Muscle of back (tissue), 3 donors: ENCODE measurements at regions not wholly inside any gene's neighbourhood (a gene's known extent, or its start where the extent isn't known, plus 50 kb on each side); places are given as distances from the start of the nearest gene placed in this dataset.
A peak's percentile ranks its signal among the peaks of the same experiment; 100 is the strongest.

Experiments
- DNase-seq, 3 donors: peaks; one replicate each; pipeline versions ENCODE4 v3.0.0 to v3.0.0-alpha.2; 2013

DNA sequence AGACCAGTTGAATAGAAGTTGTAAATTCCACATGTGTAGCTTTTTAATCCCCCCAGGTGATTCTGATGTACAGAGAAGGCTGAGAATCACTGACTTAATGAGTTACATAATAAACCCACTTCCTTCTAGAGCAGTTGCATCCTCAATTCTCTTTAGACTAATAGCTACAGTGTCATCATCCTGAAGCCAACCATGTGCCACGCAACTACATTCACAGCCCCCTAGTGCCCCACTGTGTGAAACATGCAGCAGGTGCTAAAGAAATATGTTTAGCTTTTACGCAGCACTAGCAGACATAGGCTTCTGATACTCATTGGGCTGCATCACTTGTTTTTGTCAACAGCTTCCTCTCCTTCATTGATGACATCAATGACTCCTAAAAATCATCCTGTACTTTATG lies 1168.3 kb downstream of the BCL11B start:
- DNase-seq, result no peak

DNA sequence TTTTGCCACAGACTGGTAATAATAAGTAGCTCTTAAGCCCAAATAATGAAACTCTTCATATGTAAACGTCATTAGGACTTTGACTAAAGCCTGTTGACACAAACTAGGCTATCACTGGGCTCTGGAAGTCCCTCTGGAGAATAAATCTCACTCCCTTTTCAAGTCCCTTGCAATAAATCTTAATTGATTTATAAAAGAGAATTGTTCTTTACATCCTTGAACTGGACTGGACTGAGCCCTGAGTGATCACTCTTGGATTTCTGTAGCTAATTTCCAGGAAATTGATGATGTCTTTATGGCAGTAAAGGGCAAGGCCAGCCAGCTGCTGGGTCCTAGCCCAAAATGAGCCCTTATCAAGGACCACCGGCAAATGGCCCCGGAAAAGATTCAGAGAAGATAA lies 1162.7 kb downstream of the BCL11B start:
- no peak for DNase-seq

- DNase-seq, result no peak
Measured at GRCh38 chr14:98112194-98112780, 1159.7 kb downstream of the BCL11B start.

DNA sequence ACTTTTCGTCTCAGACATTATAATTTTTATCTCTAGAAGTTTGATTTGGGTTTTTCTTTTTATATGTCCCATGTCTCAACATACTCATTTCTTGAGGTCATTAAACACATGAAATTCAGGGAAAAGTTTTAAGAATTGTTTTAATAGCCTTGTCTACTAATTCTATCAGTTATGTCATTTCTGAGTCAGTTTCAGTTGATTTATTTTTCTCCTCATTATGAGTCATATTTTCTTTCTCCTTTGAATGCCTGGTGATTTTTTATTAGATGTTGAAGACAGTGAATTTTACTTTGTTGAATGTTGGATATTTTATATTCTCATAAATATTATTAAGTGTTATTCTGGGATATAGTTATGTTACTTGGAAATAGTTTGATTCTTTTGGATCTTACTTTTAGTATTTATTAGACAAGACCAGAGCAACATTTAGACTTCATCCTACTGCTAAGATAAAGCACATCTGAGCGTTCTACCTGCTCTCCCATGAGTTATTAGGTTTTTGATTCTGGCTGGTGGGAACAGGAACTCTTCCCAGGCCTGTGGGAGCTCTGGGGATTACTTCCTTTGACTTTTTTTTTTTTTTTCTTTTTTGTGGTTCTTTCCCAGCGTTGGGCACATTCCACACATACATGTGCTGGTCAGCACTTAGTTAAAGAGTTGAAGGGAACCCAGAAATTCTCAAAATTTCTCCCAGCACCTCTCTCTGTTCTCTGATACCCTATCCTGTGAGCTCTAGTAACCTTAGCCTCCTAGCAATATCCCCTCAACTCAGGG lies 1157.7 kb downstream of the BCL11B start:
- DNase-seq, result peak in 1 of 3 donors; percentile 38

GRCh38 chr14:98114946-98115345 lies 1157.1 kb downstream of the BCL11B start:
- no peak for DNase-seq

DNA sequence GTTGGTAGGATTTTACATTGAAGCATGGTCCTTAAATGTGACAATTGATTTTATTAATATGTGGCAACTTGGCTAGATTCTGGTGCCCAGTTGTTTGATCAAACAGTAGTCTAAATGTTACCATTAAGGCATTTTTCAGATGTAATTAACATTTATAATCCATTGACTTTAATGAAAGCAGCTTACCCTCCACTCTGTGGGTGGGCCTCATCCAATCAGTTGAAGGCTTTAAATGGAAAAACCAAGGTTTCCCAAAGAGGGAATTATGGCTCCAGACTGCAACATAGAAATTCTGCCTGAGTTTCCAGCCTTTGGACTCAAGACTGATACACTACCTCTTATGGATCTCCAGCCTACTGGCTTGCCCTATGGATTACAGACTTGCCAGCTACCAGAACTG lies 1153.2 kb downstream of the BCL11B start:
- DNase-seq, result no peak

GRCh38 chr14:98119739-98120138 lies 1152.3 kb downstream of the BCL11B start:
- DNase-seq, result no peak

DNA sequence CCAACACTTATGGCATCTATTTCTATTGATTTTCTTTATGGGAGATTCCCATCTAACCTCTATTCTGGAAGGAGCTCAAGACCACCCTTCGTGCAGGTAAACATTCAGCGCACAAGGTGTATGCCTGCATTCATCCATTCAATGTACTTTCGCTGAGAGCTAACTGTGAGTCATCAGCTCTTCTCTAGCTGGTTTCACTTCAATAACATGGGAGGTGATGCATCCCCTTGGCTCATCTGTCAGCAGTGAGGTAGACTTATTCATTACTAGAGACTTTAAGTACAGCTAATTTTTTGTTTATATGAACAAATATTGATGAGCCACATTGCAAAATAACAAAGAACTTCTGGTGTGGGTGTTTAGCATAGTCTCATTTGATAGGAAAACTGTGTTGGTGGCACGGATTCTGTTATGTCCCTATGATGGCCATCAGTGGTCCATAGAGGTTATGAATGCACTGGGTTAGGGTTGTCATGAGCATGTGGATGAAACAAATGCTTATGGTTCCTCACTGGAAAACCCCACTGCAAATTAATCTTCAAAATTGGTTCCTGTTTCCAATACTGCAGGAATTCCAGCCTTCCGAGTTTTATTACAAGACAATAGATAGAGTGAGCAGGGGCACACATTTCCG lies 1151.0 kb downstream of the BCL11B start:
- no peak for DNase-seq

DNA sequence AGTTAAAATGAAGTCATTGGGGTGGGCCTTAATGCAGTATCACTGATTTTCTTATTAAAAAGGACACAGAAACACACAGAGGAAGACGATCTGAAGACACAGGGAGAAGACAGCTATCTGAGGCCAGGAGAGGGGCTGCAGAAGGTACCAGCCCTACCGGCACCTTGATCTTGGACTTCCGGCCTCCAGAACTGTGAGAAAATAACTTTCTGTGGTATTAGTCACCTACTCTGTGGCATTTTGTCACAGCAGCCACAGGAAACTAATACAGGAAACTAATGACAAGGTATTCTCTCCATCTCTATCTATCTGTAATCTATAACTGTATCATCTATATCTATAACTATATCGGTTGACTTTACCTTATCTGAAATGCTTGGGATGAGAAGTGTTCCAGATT lies 1149.5 kb downstream of the BCL11B start:
- DNase-seq, result no peak

GRCh38 chr14:98130691-98131090 lies 1141.3 kb downstream of the BCL11B start:
- peak in 1 of 3 donors; percentile 43 for DNase-seq

- DNase-seq, result no peak
Measured at GRCh38 chr14:98131406-98131805, 1140.6 kb downstream of the BCL11B start.

GRCh38 chr14:98133806-98134205 lies 1138.2 kb downstream of the BCL11B start:
- no peak for DNase-seq

- DNase-seq, result no peak
Measured at GRCh38 chr14:98136012-98136789, 1135.8 kb downstream of the BCL11B start.

DNA sequence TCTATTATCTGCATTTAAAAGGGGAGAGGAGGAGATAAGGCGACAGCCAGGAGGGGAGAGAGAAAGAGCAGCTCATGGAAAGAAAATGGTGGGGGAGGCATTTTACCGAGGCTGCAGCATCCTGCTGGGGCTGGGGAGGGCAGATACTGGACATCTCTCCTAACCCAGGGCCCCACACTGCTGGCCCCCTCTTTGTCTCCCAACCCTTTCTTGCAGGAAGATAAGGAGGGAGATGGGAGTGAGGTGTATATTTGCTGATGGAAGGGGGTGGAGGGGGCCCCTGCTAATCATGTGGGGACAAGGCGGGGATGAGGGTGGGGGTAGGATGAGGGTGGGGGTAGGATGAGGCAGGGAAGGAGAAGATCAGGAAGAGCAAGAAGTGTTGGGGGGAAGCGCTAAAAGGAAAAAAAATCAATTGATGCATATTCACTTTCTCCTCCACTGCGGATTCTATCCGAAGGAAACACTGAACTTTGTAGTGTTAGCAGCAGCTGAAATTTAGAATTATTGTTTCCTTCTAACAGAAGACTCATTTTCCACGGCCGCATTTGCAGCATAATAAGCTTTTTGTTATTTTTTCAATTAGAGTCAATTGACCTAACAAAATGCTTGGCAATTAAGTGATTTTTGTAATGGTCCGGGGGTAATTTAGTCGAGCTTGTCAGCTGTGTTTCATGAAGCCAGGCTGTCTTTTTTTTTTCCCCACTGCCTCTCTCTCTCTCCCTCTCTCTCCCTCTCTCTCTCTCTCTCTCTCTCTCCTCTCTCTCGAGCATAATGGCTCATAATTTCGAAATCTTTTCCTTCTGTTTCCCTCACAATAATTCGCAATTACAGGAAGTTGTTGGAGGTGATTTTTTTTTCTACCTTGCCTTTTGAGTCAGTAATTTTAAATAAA lies 1134.6 kb downstream of the BCL11B start:
- DNase-seq, result peak in 1 of 3 donors; percentile 17

DNA sequence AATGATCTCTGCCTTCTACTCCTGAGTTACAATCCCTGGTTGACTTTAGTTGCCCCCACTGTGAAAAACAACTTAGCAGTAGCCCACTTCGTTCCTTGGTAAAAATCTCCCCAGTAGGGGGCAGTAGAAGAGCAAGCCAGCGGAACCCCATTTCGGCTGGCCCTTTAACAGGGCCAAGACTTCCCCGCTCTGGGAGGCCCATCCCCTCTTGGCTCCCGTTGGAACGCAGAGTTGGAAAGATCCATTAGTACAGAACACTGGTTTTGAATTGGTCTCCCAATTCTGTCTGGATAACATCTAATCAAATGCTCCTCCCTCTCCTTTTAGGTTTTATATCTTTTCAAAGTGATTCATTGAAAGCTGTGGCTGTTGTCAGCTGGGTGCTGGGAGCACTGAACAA lies 1133.3 kb downstream of the BCL11B start:
- DNase-seq, result peak in 2 of 3 donors; percentile 19 to 21

- DNase-seq, result no peak
Measured at GRCh38 chr14:98140862-98141530, 1131.0 kb downstream of the BCL11B start.

DNA sequence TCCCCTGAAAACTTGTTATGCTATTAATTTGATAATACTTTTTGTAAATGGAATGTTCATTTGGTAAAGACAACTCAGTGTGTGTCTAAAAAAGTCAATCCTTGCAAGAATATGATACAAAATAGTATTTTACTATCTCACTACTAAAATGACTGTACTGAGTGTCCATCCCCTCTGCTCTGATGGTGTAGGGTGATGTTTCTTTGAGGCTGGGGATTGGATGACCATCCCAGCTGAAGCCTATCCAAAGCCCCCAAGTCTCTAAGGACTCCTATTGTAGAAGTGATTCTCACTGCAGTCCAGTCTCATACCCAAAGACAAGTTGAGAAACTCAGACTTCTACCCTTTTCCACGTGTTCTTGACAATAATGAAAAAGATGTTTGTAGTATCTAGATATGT lies 1128.4 kb downstream of the BCL11B start:
- no peak for DNase-seq

DNA sequence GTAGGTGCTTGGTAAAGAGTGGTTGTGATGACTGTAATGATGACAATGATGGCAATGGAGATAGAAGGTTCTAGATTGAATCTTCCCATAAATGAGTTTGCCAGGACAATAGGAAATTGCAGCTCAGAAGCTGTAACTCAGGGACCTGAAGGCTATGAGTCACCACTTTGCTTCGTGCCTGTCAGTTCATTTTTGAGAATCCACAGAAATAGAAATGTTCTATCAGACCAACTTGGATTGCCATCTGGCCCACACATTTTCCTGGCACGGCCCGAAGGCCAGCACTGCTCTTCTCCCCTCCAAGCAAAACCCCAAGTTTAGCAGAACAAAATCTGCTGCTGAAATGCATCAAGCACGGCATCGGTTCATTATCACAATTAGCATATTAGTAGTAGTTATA lies 1127.0 kb downstream of the BCL11B start:
- peak in 2 of 3 donors; percentile 18 to 49 for DNase-seq

- DNase-seq, result no peak
Measured at GRCh38 chr14:98146416-98146815, 1125.6 kb downstream of the BCL11B start.

DNA sequence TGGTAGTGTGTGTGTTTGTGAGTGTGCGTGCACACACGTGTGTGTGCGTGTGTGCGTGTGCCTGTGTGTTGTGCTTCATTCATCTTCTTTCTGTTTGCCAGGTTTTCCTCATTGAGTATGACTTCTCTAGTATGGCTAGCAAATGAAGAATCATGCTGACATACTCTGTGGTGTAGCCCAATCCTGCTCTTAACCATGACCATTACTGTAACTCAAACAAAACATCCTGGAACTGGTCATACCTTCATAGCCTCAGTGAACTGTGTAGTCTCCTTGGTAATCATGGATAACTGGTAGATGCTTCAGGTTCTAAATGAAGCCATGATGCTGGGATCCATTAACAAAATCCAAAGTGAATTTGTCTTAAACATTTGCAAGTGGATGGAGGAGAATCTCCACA lies 1117.7 kb downstream of the BCL11B start:
- DNase-seq, result no peak

DNA sequence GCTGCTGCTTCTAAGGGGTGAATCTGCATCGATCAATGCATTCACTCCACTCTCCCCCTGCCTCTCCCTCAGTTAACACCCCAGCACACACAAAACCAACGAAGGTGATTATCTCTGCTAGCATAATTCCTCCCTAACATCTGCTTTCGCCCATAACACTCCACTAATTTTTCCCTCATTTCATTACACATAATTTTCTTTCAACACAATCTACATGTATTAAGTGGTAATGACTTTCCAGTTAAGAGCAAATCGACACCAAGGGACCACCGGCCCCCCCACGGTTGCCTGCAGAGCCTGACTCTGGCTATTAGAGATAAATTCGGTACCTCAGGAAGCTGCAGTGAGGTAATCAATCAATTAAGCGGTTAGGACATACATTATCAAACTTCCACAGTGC lies 1115.6 kb downstream of the BCL11B start:
- DNase-seq, result no peak
